GM12875 (cell line): ENCODE measurements at regions not wholly inside any gene's neighbourhood (a gene's known extent, or its start where the extent isn't known, plus 50 kb on each side); places are given as distances from the start of the nearest gene placed in this dataset.

ENCODE experiments used
- H3K4me3 ChIP-seq: one replicate; pipeline ENCODE4 v1.5.1; 2011; ENCODE audit warnings: low read depth, low read length, control low read depth
- TF ChIP-seq, protein P1 (sequence below): IDR thresholded peaks from 2 replicates; pipeline ENCODE4 v1.5.1; 2011; ENCODE audit warnings: low read depth, mild to moderate bottlenecking, control low read depth, inconsistent platforms, low read length, moderate library complexity, borderline replicate concordance; ENCODE audit not compliant: insufficient read depth

DNA sequence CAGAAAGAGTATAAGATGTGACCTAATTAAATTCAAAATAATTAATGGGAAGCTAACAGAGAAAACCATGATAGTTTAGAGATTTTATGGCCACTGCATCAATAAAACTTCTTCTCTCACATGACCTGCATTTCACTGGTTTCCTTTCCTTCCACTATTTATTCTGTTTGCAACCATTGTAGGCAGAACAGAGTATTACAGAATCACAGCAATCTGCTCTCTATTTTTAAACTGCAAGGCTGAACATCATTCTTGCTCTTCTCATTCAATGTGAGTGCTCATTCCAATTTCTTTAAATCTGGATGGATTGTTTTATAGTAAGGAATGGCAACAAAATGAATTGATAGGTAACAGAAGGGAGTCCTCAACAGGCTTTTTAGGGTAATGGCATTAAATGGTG lies 715.5 kb upstream of the RAB6C start:
- no peak overlapping the region for H3K4me3 ChIP-seq
- TF ChIP-seq, protein P1, sequence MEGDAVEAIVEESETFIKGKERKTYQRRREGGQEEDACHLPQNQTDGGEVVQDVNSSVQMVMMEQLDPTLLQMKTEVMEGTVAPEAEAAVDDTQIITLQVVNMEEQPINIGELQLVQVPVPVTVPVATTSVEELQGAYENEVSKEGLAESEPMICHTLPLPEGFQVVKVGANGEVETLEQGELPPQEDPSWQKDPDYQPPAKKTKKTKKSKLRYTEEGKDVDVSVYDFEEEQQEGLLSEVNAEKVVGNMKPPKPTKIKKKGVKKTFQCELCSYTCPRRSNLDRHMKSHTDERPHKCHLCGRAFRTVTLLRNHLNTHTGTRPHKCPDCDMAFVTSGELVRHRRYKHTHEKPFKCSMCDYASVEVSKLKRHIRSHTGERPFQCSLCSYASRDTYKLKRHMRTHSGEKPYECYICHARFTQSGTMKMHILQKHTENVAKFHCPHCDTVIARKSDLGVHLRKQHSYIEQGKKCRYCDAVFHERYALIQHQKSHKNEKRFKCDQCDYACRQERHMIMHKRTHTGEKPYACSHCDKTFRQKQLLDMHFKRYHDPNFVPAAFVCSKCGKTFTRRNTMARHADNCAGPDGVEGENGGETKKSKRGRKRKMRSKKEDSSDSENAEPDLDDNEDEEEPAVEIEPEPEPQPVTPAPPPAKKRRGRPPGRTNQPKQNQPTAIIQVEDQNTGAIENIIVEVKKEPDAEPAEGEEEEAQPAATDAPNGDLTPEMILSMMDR, result no peak

GRCh38 chr2:129267559-129267958 lies 711.9 kb upstream of the RAB6C start:
- H3K4me3 ChIP-seq, result no peak overlapping the region
- TF ChIP-seq, protein P1, result no peak

DNA sequence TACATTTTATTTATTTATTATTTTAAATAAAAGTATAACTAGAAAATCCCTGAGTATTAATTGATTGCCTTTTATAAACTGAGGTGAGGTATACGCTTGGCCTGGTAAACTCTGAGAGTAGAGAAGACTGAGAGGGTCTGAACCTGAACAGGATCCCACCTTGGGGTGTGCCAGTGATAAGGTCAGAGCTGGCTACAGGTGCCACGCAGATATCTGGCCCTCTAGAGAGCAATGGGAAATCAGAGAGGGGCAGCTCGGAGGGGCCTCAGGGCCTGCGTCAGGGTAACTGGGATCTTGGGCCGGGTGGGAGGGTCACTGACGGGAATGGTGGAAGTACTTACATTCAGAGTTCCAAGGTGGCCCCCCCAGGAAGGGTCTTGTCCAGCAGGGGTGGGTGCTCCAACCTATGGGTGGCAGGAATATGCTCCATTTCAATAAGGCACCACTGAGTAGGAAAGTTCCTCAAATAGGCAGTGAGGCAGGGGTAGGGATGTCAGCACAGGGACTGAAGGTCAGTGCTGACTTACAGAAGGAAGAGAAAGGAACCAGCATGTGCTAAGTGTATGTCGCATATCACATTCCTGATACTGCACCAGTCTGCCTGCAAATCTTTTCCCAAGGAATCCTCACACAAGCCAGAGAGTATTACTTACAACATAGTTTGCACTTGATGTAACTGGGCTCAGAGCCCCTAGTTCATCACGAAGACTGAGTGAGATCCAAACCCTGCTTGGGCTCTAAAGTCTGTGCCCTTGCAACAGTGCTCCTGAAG lies 706.0 kb upstream of the RAB6C start:
- TF ChIP-seq, protein P1, result no peak
- H3K4me3 ChIP-seq, result no peak overlapping the region

GRCh38 chr2:129274038-129274415 lies 705.4 kb upstream of the RAB6C start:
- TF ChIP-seq, protein P1, result no peak
- H3K4me3 ChIP-seq, result no peak overlapping the region

DNA sequence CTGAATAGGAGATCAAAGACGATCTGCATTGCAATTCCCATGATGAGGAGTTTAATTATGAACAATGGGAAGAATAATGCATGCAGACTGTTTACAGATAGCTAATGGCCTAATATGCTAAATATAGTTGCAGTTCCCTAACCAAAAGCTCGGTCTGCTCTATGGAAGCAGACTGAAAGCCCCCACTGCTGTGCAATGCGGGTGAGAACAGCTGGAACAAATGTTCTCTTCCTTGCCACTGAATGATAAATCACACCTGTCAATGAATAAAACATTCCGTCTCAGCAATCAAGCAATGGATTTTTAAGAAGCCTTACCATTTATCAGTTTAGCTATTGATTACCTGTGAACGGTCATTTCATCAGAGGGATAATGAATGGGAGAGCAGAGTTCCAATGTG lies 704.5 kb upstream of the RAB6C start:
- H3K4me3 ChIP-seq, result no peak overlapping the region
- TF ChIP-seq, protein P1, result no peak

- H3K4me3 ChIP-seq, result no peak overlapping the region
- TF ChIP-seq, protein P1, result no peak
These were observed 703.8 kb upstream of the RAB6C start for GRCh38 chr2:129275706-129276105.

DNA sequence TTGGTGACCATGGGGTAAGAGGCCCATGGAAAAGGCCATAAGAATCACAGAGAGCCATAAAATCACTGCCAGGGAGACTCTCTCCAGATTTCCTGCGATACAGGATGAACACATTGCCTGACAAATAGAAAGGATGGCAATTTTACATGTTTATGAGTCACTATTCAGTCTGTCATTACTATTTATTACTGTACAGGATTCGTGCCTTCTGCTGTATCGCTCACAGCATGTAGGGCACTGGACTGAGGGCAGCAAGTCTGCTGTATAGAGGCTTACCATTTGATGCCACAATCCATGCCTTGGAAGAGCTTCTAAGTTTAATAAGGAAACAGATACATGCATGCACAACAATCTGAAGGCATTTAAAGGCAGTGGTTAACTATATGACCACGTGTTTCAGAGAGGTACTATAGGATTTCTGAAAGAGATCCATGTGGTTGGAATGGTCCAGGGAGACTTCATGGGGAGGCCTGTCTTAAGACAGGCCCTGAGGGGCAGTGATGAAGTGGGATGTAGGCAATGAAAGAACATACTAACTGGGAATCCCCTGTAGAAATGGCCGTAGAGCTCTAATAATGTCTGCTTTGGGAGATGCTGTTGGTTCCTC lies 702.4 kb upstream of the RAB6C start:
- TF ChIP-seq, protein P1, result no peak
- H3K4me3 ChIP-seq, result no peak overlapping the region
